Mucosa of gallbladder (tissue), 1 donor: ENCODE measurements at regions not wholly inside any gene's neighbourhood (a gene's known extent, or its start where the extent isn't known, plus 50 kb on each side); places are given as distances from the start of the nearest gene placed in this dataset.

Experiments used
- DNase-seq: peaks from one replicate; pipeline ENCODE4 v3.0.0-alpha.2; 2020; ENCODE audit warnings: low spot score
- donor health status: DM: no; HTN: no; CAD: no.

- DNase-seq, result no peak
These were observed 792.0 kb downstream of the UQCRFS1 start for GRCh38 chr19:28420811-28421550.

DNA sequence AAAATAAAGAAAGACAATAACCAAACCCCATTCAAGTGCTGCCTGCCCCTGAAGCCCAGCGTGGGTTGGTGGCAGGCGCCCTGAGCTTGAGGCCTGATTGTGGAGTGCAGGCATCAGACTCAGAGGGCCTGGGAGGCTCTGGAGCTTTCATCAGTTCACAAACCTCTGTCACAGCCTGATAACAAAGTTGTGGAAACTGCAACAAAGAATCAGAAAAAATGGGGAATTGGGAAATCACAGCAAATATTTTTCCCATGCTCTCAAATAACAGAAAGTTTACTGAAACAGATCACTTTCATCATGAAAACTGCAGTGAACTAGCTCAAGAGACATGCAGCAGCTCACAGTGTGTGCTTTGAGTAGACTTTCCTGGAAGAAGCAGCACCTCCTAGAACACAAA, 793.6 kb downstream of the UQCRFS1 start:
- DNase-seq, result no peak

GRCh38 chr19:28417361-28417760, 795.6 kb downstream of the UQCRFS1 start:
- no peak for DNase-seq

GRCh38 chr19:28416245-28416644, 796.7 kb downstream of the UQCRFS1 start:
- DNase-seq, result no peak

DNA sequence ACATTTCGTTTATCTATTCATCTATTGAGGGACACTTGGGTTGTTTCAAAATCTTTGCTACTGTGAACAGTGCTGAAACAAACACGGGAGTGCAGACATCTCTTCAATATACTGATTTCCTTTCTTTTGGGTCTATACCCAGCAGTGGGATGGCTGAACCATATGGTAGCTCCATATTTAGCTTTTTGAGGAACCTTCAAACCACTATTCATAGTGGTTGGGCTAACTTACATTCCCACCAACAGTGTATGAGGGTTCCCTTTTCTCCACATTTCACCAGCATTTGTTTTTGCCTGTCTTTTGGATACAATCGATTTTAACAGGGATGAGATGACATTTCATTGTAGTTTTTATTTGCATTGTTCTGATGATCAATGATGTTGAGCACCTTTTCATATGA, 798.2 kb downstream of the UQCRFS1 start:
- DNase-seq, result no peak

DNA sequence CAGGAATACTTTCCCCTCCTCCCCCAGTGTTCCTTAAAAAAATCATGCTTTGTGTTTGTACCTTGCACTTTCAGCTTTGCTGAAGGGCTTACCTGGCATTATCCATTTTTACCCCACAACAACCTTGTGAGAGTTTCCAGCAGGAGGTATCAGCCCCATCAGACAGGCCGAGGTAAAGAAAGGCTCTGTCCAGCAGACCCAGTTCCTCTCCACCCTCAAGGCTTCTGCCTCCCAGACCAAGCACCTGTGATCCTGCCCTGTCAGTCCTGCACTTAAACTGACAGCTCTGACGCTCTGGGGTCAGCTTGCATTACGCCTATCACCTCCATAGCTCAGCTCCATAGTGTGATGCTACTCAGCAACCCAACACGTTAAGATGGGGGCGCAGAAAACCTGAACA, 803.1 kb downstream of the UQCRFS1 start:
- no peak for DNase-seq

GRCh38 chr19:28406966-28407365, 806.0 kb downstream of the UQCRFS1 start:
- DNase-seq, result no peak

DNA sequence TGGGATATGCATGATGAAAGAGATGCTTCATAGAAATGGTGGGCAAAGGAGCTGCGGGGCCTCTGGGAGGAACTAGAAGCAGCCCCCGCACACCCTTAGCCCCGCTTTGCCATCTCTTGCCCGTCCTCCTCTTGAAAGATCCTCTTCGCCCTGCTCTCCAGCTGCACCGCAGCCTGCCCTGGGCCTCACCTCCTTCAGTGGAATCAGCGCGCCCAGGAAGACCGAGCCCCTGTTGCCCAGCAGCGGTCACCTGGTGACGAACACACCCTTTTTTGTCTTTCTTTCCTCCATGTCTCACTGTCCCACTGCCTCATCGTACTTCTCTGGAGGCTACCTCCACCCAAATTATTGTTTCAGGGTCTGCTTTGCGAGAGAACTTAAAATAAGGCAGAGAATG, 807.6 kb downstream of the UQCRFS1 start:
- no peak for DNase-seq

DNA sequence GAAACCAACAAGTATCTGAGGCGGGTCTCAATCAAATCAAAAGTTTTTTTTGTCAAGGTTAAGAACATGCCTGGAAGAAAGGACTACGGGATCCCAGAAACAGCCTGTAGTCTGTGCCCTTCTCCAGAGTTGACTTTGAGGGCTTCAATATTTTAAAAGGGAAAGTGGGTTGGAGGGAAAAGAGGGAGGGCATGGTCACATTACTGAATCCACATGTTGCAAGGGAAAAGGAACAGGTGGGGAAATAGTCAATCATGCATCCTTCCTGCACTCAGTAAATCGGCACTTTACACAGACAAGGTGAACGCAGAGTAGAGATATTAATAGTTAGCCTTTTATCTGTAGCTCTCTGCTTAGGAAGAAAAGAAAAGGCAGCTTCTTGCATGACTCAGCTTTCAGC, 808.5 kb downstream of the UQCRFS1 start:
- DNase-seq, result no peak

DNA sequence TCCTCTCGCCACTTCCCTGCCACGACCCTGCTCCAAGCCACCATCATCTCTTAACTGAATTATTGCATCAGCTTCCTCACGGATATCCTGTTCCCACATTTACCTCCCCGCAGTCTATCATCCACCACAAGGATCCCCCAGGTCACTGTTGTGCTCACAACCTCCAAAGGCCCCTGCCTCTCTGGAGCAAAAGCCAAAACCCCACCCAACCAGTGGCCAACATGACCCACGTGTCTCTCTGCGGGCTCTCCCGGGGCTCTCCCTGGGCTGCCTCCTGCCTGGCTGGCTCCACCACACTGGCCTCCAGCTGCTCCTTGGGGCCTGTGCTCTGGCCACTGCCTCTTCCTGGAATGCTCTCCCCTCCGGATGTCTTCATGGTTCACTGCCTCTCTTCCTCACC, 809.3 kb downstream of the UQCRFS1 start:
- no peak for DNase-seq

GRCh38 chr19:28402701-28403290, 810.2 kb downstream of the UQCRFS1 start:
- no peak for DNase-seq

- no peak for DNase-seq
These were observed 811.1 kb downstream of the UQCRFS1 start for GRCh38 chr19:28401739-28402424.

DNA sequence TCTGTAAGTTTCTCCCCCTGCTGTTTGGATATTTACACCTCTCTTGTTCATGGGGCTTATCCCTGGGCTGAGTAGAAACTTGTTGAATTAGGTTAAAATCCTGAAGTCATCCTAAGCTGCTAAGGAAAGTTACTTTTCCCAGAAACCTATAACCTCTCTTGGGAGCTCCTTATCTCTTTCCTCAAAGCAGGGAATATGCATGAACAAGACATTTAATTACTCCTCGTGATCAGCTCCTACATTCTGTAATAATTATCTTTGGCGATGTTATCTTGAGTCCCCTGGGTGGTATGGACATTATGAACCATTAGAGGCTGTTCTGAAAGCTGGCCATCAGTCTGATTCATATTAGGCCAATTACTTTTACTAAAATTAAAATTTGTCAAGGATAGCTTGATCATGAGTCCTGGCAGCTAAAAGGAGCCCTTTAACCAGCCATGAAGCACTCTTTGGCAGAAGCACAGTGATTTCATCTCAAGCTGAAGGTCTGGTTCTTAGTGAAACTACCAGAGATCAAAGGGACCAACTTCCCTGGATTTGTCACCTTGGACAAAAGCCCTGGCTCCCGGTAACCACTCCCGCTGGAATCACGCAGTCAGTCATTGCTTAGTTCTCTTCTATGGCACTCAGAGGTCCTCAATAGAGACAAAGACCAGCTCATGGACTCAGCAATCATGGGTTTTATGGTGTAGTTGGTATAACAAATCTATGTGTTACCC, 811.8 kb downstream of the UQCRFS1 start:
- no peak for DNase-seq

GRCh38 chr19:28399187-28399586, 813.8 kb downstream of the UQCRFS1 start:
- DNase-seq, result no peak

DNA sequence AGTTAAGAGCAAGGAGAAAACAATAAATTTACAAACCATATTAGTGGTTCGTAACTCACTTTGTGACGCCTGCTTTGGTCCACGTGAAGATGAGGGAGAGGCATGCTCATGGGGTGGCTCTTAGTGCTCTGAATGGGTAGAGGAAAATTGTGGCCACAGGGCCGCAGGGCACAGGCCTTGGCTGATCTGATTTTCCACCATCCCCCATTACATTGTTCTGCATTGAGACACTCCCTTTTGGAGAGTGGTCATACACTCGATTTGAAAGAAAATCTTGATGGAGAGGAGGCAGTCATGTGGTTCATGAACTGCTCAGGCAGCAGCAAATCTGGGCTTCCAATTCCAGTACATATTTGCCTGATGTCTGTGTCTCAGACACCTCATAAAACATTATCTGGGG, 815.2 kb downstream of the UQCRFS1 start:
- no peak for DNase-seq

DNA sequence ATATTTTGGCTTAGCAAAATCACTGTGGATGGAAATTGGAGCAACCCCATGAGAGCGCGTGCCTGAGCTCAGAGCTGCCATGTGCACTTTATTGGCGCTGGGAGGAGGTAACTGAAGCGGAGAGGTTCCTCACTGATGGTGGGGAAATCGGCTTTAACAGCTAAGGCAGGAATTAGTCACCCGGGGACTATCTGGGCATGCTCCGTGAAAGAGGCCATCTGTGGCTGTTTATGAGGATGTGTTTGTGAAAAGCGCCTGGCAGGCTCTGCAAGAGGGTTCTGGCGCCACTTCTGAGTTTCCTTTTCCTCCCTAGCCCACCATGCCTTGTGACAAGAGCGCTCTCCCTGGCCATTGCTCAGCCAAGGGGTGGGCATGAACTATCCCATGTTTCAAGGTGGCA, 815.6 kb downstream of the UQCRFS1 start:
- DNase-seq, result no peak

GRCh38 chr19:28396287-28396831, 816.6 kb downstream of the UQCRFS1 start:
- DNase-seq, result no peak

DNA sequence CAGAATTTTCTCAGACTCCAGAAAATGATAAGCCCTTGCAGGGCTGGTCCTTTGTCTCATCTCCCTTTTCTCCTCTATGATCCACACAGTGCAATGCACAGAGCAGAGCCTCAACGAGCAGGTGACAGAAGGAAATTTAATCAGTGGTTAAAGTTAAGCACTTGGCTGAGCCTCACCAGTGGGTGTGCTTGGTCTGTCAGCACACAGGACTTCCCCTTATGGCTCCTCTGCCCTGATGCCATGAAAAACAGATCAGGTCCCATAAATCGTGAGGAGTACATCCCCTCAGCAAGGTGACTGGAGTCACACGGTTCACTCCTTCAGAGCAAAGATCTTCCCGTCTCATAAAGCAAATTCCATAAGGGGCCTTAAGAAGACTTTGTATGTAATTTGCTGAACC, 818.2 kb downstream of the UQCRFS1 start:
- no peak for DNase-seq

DNA sequence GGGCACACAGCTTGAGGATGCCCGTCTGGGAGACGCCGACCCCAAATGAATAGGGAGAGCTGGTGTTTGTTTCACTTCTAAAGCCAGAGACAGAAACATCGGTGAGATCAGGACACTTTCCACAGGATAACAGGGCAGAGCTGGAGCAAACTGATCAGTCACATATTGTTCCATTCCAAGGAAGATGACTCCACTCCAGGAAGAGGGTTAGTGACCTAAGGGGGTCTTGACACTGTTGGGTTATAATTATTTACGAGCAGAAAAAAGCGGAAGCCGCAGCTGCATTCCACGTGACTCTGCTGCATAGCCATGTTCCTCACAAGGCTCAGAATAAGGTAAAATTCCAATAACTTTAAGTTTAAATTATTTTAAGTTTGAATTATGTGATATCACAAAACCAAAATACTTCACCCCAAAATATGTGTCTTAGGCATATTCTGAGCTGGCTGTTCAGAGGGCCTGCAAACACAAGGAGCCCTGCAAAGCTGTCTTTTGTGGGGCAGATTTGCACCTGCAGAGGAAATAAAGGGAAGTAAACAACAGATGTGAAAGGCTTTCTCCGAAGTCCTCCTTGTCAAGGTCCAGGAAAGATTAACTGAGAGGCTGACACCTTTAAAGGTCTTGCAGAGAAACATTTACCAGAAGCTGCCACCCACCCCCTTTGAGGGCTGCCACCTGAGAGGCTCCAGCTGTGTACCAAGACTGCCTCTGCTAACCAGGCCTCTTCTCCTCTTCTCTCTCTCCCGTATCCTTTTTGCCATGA, 819.2 kb downstream of the UQCRFS1 start:
- DNase-seq, result no peak

DNA sequence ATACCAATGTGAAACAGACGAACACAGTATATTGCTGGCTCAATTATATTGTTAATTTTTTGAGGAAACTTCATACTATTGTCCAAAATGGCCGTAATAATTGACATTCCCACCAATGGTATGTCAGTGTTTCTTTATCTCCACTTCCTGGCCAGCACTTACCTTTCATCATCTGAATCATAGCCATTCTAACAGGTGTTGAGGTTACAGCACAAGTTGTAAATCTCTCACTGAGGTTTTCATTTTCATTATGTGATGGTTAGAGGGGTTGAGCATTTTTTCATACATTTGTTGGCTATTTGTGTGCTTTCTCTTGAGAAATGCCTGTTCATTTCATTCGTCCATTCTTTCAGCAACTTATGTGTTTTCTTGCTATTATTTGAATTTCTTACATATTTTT, 824.0 kb downstream of the UQCRFS1 start:
- DNase-seq, result no peak

GRCh38 chr19:28387507-28387906, 825.4 kb downstream of the UQCRFS1 start:
- DNase-seq, result no peak

GRCh38 chr19:28386470-28386869, 826.5 kb downstream of the UQCRFS1 start:
- no peak for DNase-seq
